ENCODE measurements at regions not wholly inside any gene's neighbourhood (a gene's known extent, or its start where the extent isn't known, plus 50 kb on each side); places are given as distances from the start of the nearest gene placed in this dataset.

GRCh38 chr1:115217150-115218033 lies 120.7 kb downstream of the NGF start:
- no peak overlapping the region for H3K4me3 ChIP-seq (ENCODE audit: low read depth, low read length, poor library complexity, severe bottlenecking)
- H4K20me1 ChIP-seq (ENCODE audit: insufficient read depth, low read length), result no peaks in the 10 kb centered on the region
- no peaks in the 10 kb centered on the region for H3K4me1 ChIP-seq (ENCODE audit: insufficient read depth, low read length, severe bottlenecking)
- no peak overlapping the region for H3K4me2 ChIP-seq (ENCODE audit: low read length)
- no peaks in the 10 kb centered on the region for H3K9me3 ChIP-seq (ENCODE audit: low read length)
- H3K9me2 ChIP-seq (ENCODE audit: low read depth, low read length), result no peaks in the 10 kb centered on the region
- no peaks in the 10 kb centered on the region for H3K79me2 ChIP-seq (ENCODE audit: insufficient read depth, low read length)
- H3K27ac ChIP-seq (ENCODE audit: low read depth, low read length, poor library complexity, severe bottlenecking), result no peak overlapping the region
- no peak overlapping the region for H3K9ac ChIP-seq (ENCODE audit: low read length)
- TF ChIP-seq CTCF (IDR thresholded peaks at IDR 0.05; ENCODE audit: low read length) (no peak), EZH2 (IDR thresholded peaks at IDR 0.05; ENCODE audit: borderline replicate concordance, low read length) (no peak)
- H2AFZ ChIP-seq (ENCODE audit: low read length), result no peak overlapping the region
- no peaks in the 10 kb centered on the region for H3K27me3 ChIP-seq (ENCODE audit: insufficient read depth, low read length)
- no peaks in the 10 kb centered on the region for H3F3A ChIP-seq (ENCODE audit: insufficient read depth, low read length)
- H3K36me3 ChIP-seq (ENCODE audit: insufficient read depth, low read length), result no peaks in the 10 kb centered on the region

GRCh38 chr1:115215703-115216521 lies 122.1 kb downstream of the NGF start:
- Histone ChIP-seq H3K79me2 (ENCODE audit: insufficient read depth, low read length) (no peaks in the 10 kb centered on the region), H3K4me2 (ENCODE audit: low read length) (no peak overlapping the region), H3K4me1 (ENCODE audit: insufficient read depth, low read length, severe bottlenecking) (no peaks in the 10 kb centered on the region), H3K27ac (ENCODE audit: low read depth, low read length, poor library complexity, severe bottlenecking) (no peak overlapping the region), H3F3A (ENCODE audit: insufficient read depth, low read length) (no peaks in the 10 kb centered on the region), H4K20me1 (ENCODE audit: insufficient read depth, low read length) (no peaks in the 10 kb centered on the region), H3K27me3 (ENCODE audit: insufficient read depth, low read length) (no peaks in the 10 kb centered on the region), H3K36me3 (ENCODE audit: insufficient read depth, low read length) (no peaks in the 10 kb centered on the region), H3K9ac (ENCODE audit: low read length) (no peak overlapping the region), H3K4me3 (ENCODE audit: low read depth, low read length, poor library complexity, severe bottlenecking) (no peak overlapping the region), H3K9me2 (ENCODE audit: low read depth, low read length) (no peaks in the 10 kb centered on the region), H2AFZ (ENCODE audit: low read length) (no peak overlapping the region), H3K9me3 (ENCODE audit: low read length) (no peaks in the 10 kb centered on the region)
- TF ChIP-seq EZH2 (IDR thresholded peaks at IDR 0.05; ENCODE audit: borderline replicate concordance, low read length) (no peak), CTCF (IDR thresholded peaks at IDR 0.05; ENCODE audit: low read length) (no peak)

GRCh38 chr1:115215110-115215509 lies 122.9 kb downstream of the NGF start:
- H3K9ac ChIP-seq (ENCODE audit: low read length), result no peak overlapping the region
- H3K36me3 ChIP-seq (ENCODE audit: insufficient read depth, low read length), result no peaks in the 10 kb centered on the region
- H3K4me3 ChIP-seq (ENCODE audit: low read depth, low read length, poor library complexity, severe bottlenecking), result no peak overlapping the region
- H3K4me1 ChIP-seq (ENCODE audit: insufficient read depth, low read length, severe bottlenecking), result no peaks in the 10 kb centered on the region
- H4K20me1 ChIP-seq (ENCODE audit: insufficient read depth, low read length), result no peaks in the 10 kb centered on the region
- TF ChIP-seq EZH2 (IDR thresholded peaks at IDR 0.05; ENCODE audit: borderline replicate concordance, low read length) (no peak), CTCF (IDR thresholded peaks at IDR 0.05; ENCODE audit: low read length) (no peak)
- no peaks in the 10 kb centered on the region for H3K9me3 ChIP-seq (ENCODE audit: low read length)
- no peaks in the 10 kb centered on the region for H3K9me2 ChIP-seq (ENCODE audit: low read depth, low read length)
- H3K4me2 ChIP-seq (ENCODE audit: low read length), result no peak overlapping the region
- H3F3A ChIP-seq (ENCODE audit: insufficient read depth, low read length), result no peaks in the 10 kb centered on the region
- H3K79me2 ChIP-seq (ENCODE audit: insufficient read depth, low read length), result no peaks in the 10 kb centered on the region
- H3K27me3 ChIP-seq (ENCODE audit: insufficient read depth, low read length), result no peaks in the 10 kb centered on the region
- no peak overlapping the region for H3K27ac ChIP-seq (ENCODE audit: low read depth, low read length, poor library complexity, severe bottlenecking)
- H2AFZ ChIP-seq (ENCODE audit: low read length), result no peak overlapping the region
